CD4-positive, alpha-beta T cell (primary cell): ENCODE measurements at regions not wholly inside any gene's neighbourhood (a gene's known extent, or its start where the extent isn't known, plus 50 kb on each side); places are given as distances from the start of the nearest gene placed in this dataset.

Experiments
- ATAC-seq: fragments of 200-7000 bp; cut with Tn5 transposase; one replicate; pipeline ENCODE4 v1.10.0; 2022; ENCODE audit warnings: mild to moderate bottlenecking; ENCODE audit not compliant: poor library complexity
- CTCF ChIA-PET: fragments of 350-600 bp; sonication (Branson Sonifier 250); formaldehyde crosslinking; loops from one replicate; lab custom pipeline; 2021; ENCODE audit warnings: antibody characterized with exemption, inconsistent platforms; lab: Charles Lee
- POLR2A ChIA-PET: fragments of 350-600 bp; sonication (Branson Sonifier 250); formaldehyde crosslinking; loops from one replicate; lab custom pipeline; 2021; ENCODE audit warnings: antibody characterized with exemption, inconsistent platforms; lab: Charles Lee
- DNase-seq, 14 experiments: peaks; one replicate each; pipeline ENCODE4 v3.0.0-alpha.2; 2013 to 2020; ENCODE audit warnings: mixed read lengths in 2 of 14
- H3K27ac ChIP-seq, 2 donors: one replicate each; pipeline versions ENCODE4 v1.5.1 to v1.7.0; 2013; ENCODE audit warnings: low read length in 2 of 2, low read depth in 1 of 2, mild to moderate bottlenecking in 1 of 2
- H3K27me3 ChIP-seq, 2 experiments: 1 replicate in 1 of 2; 2 replicates in 1 of 2; pipeline versions ENCODE4 v1.6.1 to v1.7.0; 2013; ENCODE audit warnings: low read length in 2 of 2, control low read depth in 1 of 2, mild to moderate bottlenecking in 1 of 2, moderate library complexity in 1 of 2; ENCODE audit not compliant: insufficient read depth in 2 of 2, control insufficient read depth in 1 of 2
- H3K36me3 ChIP-seq: one replicate; pipeline ENCODE4 v1.6.1; 2013; ENCODE audit warnings: low read length, control low read depth; ENCODE audit not compliant: insufficient read depth
- H3K4me1 ChIP-seq: one replicate; pipeline ENCODE4 v1.6.1; 2013; ENCODE audit warnings: low read length, control low read depth; ENCODE audit not compliant: insufficient read depth
- H3K4me3 ChIP-seq: one replicate; pipeline ENCODE4 v1.5.1; 2013; ENCODE audit warnings: mild to moderate bottlenecking, low read length, moderate library complexity
- H3K9me3 ChIP-seq, 2 experiments: 1 replicate in 1 of 2; 2 replicates in 1 of 2; pipeline versions ENCODE4 v1.6.1 to v1.7.0; 2013; ENCODE audit warnings: low read length in 2 of 2, mild to moderate bottlenecking in 2 of 2, control low read depth in 1 of 2, moderate library complexity in 1 of 2; ENCODE audit not compliant: control insufficient read depth in 1 of 2, insufficient read depth in 1 of 2
- H3K27ac Mint-ChIP-seq: one replicate; pipeline ENCODE4 v1.8.0; 2020; ENCODE audit warnings: mixed read lengths
- H3K27me3 Mint-ChIP-seq: one replicate; pipeline ENCODE4 v1.8.0; 2021; ENCODE audit warnings: mixed read lengths
- H3K36me3 Mint-ChIP-seq: one replicate; pipeline ENCODE4 v1.8.0; 2021; ENCODE audit warnings: low read depth, mixed read lengths
- H3K4me1 Mint-ChIP-seq: one replicate; pipeline ENCODE4 v1.8.0; 2021; ENCODE audit warnings: low read depth, mixed read lengths
- H3K4me3 Mint-ChIP-seq: one replicate; pipeline ENCODE4 v1.8.0; 2020; ENCODE audit warnings: mild to moderate bottlenecking, mixed read lengths
- H3K9me3 Mint-ChIP-seq: one replicate; pipeline ENCODE4 v1.8.0; 2020; ENCODE audit warnings: mixed read lengths
- intact Hi-C, 2 experiments: fragments of 100-400 bp; cut with DNase I in 1 of 2; cut with micrococcal nuclease in 1 of 2; formaldehyde crosslinking; loops; one replicate each; pipeline versions ENCODE4 v1.15.1 to v1.9.0; 2023 to 2025; cut with DNase I, micrococcal nuclease
- TF ChIP-seq, protein P1 (sequence below): fragments of 200-600 bp; IDR thresholded peaks from one replicate; pipeline ENCODE4 v1.8.0; 2022; ENCODE audit warnings: antibody characterized with exemption, mild to moderate bottlenecking

DNA sequence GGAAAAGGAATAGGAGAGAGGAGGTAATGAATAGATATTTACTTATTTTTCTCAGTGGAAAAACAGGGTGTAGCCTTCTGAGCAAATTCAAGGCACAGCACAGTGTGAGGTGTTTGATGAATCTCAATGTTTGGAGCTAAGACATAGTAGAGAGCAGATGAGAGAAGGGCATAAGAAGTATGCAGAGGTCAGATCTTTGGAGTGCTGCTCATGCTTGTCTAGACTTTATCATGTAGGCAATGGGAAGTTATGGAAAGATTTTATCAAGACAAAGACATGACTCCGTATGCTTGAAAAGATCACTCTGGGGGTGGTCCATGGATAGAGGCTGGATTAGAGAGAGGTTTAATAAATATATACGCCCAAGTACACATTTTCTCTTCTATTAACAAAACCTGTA lies 217.0 kb upstream of the CNR1 start:
- no peak overlapping the region for H3K4me3 Mint-ChIP-seq
- intact Hi-C loops, result no loop called here
- Histone ChIP-seq H3K27me3 (no peaks in the 10 kb centered on the region), H3K4me1 (no peaks in the 10 kb centered on the region), H3K4me3 (no peak overlapping the region), H3K9me3 (no peaks in the 10 kb centered on the region), H3K36me3 (no peaks in the 10 kb centered on the region), H3K27ac (no peak overlapping the region)
- no peak overlapping the region for H3K27ac Mint-ChIP-seq
- ATAC-seq (no peak), DNase-seq (no peak)
- H3K36me3 Mint-ChIP-seq, result no peaks in the 10 kb centered on the region
- H3K9me3 Mint-ChIP-seq, result no peaks in the 10 kb centered on the region
- ChIA-PET POLR2A (no interaction called here), CTCF (no interaction called here)
- TF ChIP-seq, protein P1, sequence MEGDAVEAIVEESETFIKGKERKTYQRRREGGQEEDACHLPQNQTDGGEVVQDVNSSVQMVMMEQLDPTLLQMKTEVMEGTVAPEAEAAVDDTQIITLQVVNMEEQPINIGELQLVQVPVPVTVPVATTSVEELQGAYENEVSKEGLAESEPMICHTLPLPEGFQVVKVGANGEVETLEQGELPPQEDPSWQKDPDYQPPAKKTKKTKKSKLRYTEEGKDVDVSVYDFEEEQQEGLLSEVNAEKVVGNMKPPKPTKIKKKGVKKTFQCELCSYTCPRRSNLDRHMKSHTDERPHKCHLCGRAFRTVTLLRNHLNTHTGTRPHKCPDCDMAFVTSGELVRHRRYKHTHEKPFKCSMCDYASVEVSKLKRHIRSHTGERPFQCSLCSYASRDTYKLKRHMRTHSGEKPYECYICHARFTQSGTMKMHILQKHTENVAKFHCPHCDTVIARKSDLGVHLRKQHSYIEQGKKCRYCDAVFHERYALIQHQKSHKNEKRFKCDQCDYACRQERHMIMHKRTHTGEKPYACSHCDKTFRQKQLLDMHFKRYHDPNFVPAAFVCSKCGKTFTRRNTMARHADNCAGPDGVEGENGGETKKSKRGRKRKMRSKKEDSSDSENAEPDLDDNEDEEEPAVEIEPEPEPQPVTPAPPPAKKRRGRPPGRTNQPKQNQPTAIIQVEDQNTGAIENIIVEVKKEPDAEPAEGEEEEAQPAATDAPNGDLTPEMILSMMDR, result no peak
- no peaks in the 10 kb centered on the region for H3K4me1 Mint-ChIP-seq
- peaks cover 23% of the 10 kb centered on the region for H3K27me3 Mint-ChIP-seq

DNA sequence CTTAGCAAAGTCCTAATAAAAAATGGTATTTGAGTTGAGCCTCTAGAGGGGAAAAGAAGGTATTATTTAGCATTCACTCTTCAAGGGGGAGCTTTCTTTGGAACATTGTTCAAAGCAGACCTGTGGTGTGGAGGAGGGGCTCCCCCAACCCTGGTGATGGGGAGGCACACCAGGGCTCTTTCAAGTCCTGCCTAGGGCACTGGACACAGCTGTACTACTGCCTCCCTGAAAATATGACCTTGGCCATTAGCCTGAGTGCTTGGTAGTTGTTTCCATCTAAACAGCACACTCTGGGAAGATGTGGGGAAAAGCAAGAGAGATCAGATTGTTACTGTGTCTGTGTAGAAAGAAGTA lies 215.1 kb upstream of the CNR1 start:
- H3K9me3 ChIP-seq, result no peaks in the 10 kb centered on the region
- no peaks in the 10 kb centered on the region for H3K27me3 ChIP-seq
- no peaks in the 10 kb centered on the region for H3K4me1 ChIP-seq
- H3K4me3 ChIP-seq, result no peak overlapping the region
- ChIA-PET POLR2A (no interaction called here), CTCF (no interaction called here)
- Mint-ChIP-seq H3K36me3 (no peaks in the 10 kb centered on the region), H3K9me3 (no peaks in the 10 kb centered on the region), H3K27me3 (peaks cover 22% of the 10 kb centered on the region), H3K4me3 (no peak overlapping the region), H3K27ac (no peak overlapping the region), H3K4me1 (no peaks in the 10 kb centered on the region)
- intact Hi-C loops, result no loop called here
- DNase-seq (no peak), ATAC-seq (no peak)
- H3K36me3 ChIP-seq, result no peaks in the 10 kb centered on the region
- TF ChIP-seq, protein P1, result no peak
- no peak overlapping the region for H3K27ac ChIP-seq

DNA sequence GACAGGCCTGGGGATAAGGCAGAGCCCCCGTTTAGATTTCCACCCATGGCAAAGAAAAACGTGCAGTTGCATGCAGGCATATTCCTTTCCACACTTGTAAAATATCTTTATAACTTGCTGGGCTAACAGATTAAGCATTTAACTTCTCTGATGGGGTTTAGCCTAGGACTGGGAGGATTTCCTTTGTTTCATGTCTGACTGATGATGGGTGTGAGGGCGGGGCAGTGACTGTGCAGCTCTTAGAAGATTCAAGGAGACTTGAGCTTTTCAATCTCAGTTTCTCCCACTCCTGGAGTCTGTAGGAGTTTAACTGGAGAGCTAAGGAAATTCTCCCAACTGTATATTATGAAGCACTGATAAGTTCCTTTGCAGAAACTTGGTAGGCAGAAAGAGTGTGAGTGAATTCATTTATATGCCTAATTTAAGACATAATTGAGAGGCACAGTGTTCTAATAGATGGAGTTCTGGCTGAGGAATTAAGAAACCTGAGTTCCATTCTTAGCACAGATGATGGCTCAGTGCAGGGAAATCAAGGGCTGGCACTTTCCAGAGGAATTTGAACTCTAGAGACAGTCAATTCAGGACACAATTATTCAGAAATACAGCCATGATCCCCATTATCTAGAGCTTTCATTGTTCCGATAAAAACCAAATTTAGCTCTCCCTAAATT lies 214.6 kb upstream of the CNR1 start:
- Mint-ChIP-seq H3K4me1 (no peaks in the 10 kb centered on the region), H3K9me3 (no peaks in the 10 kb centered on the region), H3K4me3 (no peak overlapping the region), H3K27me3 (peaks cover 22% of the 10 kb centered on the region), H3K27ac (no peak overlapping the region), H3K36me3 (no peaks in the 10 kb centered on the region)
- POLR2A ChIA-PET, result no interaction called here
- intact Hi-C loops, result no loop called here
- Histone ChIP-seq H3K27me3 (no peaks in the 10 kb centered on the region), H3K9me3 (no peaks in the 10 kb centered on the region), H3K27ac (no peak overlapping the region), H3K4me1 (no peaks in the 10 kb centered on the region), H3K36me3 (no peaks in the 10 kb centered on the region), H3K4me3 (no peak overlapping the region)
- DNase-seq, result no peak
- TF ChIP-seq, protein P1, result no peak
- CTCF ChIA-PET, result no interaction called here
- ATAC-seq, result no peak
